SK-N-SH (cell line): ENCODE measurements at regions not wholly inside any gene's neighbourhood (a gene's known extent, or its start where the extent isn't known, plus 50 kb on each side); places are given as distances from the start of the nearest gene placed in this dataset.

Source experiments
- CTCF ChIA-PET: fragments of 300-600, 350-600 bp; formaldehyde crosslinking; extraction: SDS; loops from one replicate; lab custom pipeline; 2021; lab: Yijun Ruan, JAX
- POLR2A ChIA-PET: fragments of 350-600 bp; sonication (Branson Sonifier 250); formaldehyde crosslinking; extraction: SDS; loops from one replicate; lab custom pipeline; 2020; ENCODE audit warnings: antibody characterized with exemption, inconsistent platforms; lab: Yijun Ruan, JAX
- DNase-seq: peaks from one replicate; pipeline ENCODE4 v3.0.0; 2012
- H2AFZ ChIP-seq: fragments of 200-600 bp; sonication (generic); 2 replicates; pipeline ENCODE4 v1.8.1; 2016; ENCODE audit warnings: antibody characterized with exemption, mild to moderate bottlenecking, low read depth
- H3F3A ChIP-seq: fragments of 200-600 bp; sonication (generic); replicated peaks from 2 replicates; pipeline ENCODE3; 2016; ENCODE audit warnings: antibody characterized with exemption, mild to moderate bottlenecking; ENCODE audit not compliant: insufficient read depth
- H3K27ac ChIP-seq, 2 experiments: fragments of 200-500 bp in 1 of 2; fragments of 200-600 bp in 1 of 2; sonication (Bioruptor generic) in 1 of 2; sonication (generic), shearing (Covaris generic) in 1 of 2; 2 replicates each; pipeline versions ENCODE4 v1.5.1 to v1.6.1; 2014 to 2016; ENCODE audit warnings: low read depth in 2 of 2, inconsistent platforms in 1 of 2, low read length in 1 of 2, mild to moderate bottlenecking in 1 of 2, mixed read lengths in 1 of 2
- H3K27me3 ChIP-seq: fragments of 200-600 bp; sonication (generic), shearing (Covaris generic); 2 replicates; pipeline ENCODE4 v1.6.1; 2016; ENCODE audit warnings: mixed run types; ENCODE audit not compliant: insufficient read depth
- H3K36me3 ChIP-seq, 2 experiments: fragments of 200-500 bp in 1 of 2; fragments of 200-600 bp in 1 of 2; sonication (Bioruptor generic) in 1 of 2; sonication (generic) in 1 of 2; replicated peaks in 1 of 2; 2 replicates each; pipeline versions ENCODE3 to v1.5.1; 2014 to 2016; ENCODE audit warnings: low read length in 1 of 2, mild to moderate bottlenecking in 1 of 2; ENCODE audit not compliant: insufficient read depth in 2 of 2, control insufficient read depth in 1 of 2
- H3K4me1 ChIP-seq, 2 experiments: fragments of 200-500 bp in 1 of 2; fragments of 200-600 bp in 1 of 2; sonication (Bioruptor generic) in 1 of 2; sonication (generic), shearing (Covaris generic) in 1 of 2; 2 replicates each; pipeline versions ENCODE4 v1.5.1 to v1.6.1; 2014 to 2016; ENCODE audit warnings: low read depth in 1 of 2, low read length in 1 of 2, mixed run types in 1 of 2; ENCODE audit not compliant: insufficient read depth in 2 of 2, control insufficient read depth in 1 of 2
- H3K4me2 ChIP-seq: fragments of 200-600 bp; sonication (generic), shearing (Covaris generic); 2 replicates; pipeline ENCODE4 v1.6.1; 2017; ENCODE audit warnings: mixed run types
- H3K4me3 ChIP-seq, 2 experiments: fragments of 200-500 bp in 1 of 2; fragments of 200-600 bp in 1 of 2; sonication (Bioruptor generic) in 1 of 2; sonication (generic), shearing (Covaris generic) in 1 of 2; 2 replicates each; pipeline versions ENCODE4 v1.5.1 to v1.8.1; 2014 to 2016; ENCODE audit warnings: low read depth in 2 of 2, inconsistent platforms in 1 of 2, low read length in 1 of 2, mild to moderate bottlenecking in 1 of 2, mixed read lengths in 1 of 2, moderate library complexity in 1 of 2
- H3K79me2 ChIP-seq: fragments of 200-600 bp; sonication (generic); 2 replicates; pipeline ENCODE4 v1.8.1; 2017; ENCODE audit warnings: mild to moderate bottlenecking; ENCODE audit not compliant: insufficient read depth
- H3K9ac ChIP-seq: fragments of 200-600 bp; sonication (generic); 2 replicates; pipeline ENCODE4 v1.6.1; 2017; ENCODE audit warnings: mixed run types
- H3K9me2 ChIP-seq: fragments of 200-600 bp; sonication (generic); 2 replicates; pipeline ENCODE4 v1.6.1; 2017; ENCODE audit warnings: mixed run types
- H3K9me3 ChIP-seq: fragments of 200-600 bp; sonication (generic); 2 replicates; pipeline ENCODE4 v1.6.1; 2017; ENCODE audit warnings: mixed run types, mild to moderate bottlenecking, moderate library complexity
- H4K20me1 ChIP-seq: fragments of 200-600 bp; sonication (generic); 2 replicates; pipeline ENCODE4 v1.6.1; 2017; ENCODE audit warnings: mild to moderate bottlenecking, mixed run types; ENCODE audit not compliant: insufficient read depth
- CHD2 ChIP-seq: fragments of 150-350 bp; IDR thresholded peaks from 2 replicates; pipeline ENCODE4 v1.6.1; 2018; ENCODE audit warnings: low read length; ENCODE audit not compliant: partially characterized antibody
- EZH2phosphoT487 ChIP-seq: fragments of 200-600 bp; sonication (generic); IDR thresholded peaks from 2 replicates; pipeline ENCODE4 v1.6.1; 2017; ENCODE audit warnings: low read depth, mixed run types, mild to moderate bottlenecking, antibody characterized with exemption, moderate library complexity, borderline replicate concordance
- FOXJ3 ChIP-seq: sonication (generic); formaldehyde crosslinking; IDR thresholded peaks from 2 replicates; pipeline ENCODE4 v1.5.1; 2020; ENCODE audit warnings: mild to moderate bottlenecking, missing genetic modification reagents
- GATA2 ChIP-seq: sonication (generic); formaldehyde crosslinking; IDR thresholded peaks from 2 replicates; pipeline ENCODE4 v1.5.0; 2020; ENCODE audit warnings: mild to moderate bottlenecking, missing genetic modification reagents
- JUND ChIP-seq: IDR thresholded peaks from 2 replicates; pipeline ENCODE4 v1.4.0; 2012
- NFIC ChIP-seq: IDR thresholded peaks from 2 replicates; pipeline ENCODE4 v1.4.0; 2012; ENCODE audit warnings: borderline replicate concordance
- POLR2AphosphoS5 ChIP-seq: IDR thresholded peaks from 2 replicates; pipeline ENCODE4 v1.6.1; 2012; ENCODE audit warnings: low read depth, low read length
- RAD21 ChIP-seq: IDR thresholded peaks from 2 replicates; pipeline ENCODE4 v1.6.1; 2012; ENCODE audit warnings: mild to moderate bottlenecking, low read length
- RFX5 ChIP-seq: IDR thresholded peaks from 2 replicates; pipeline ENCODE4 v1.6.1; 2012; ENCODE audit warnings: mild to moderate bottlenecking, improper control_type of control experiment, low read length
- SIN3A ChIP-seq: IDR thresholded peaks from 2 replicates; pipeline ENCODE4 v1.6.1; 2012; ENCODE audit warnings: low read depth, mild to moderate bottlenecking, low read length, moderate library complexity, borderline replicate concordance
- WGBS: methylation state at CpG from one replicate; pipeline ENCODE4 v1.1.6; 2017; ENCODE audit warnings: low lambda C conversion rate; 5-methylcytosine and 5-hydroxymethylcytosine counted together
- TF ChIP-seq, protein P1 (sequence below): IDR thresholded peaks from 2 replicates; pipeline ENCODE4 v1.4.0; 2012; ENCODE audit warnings: low read depth, borderline replicate concordance
- TF ChIP-seq, protein P2 (sequence below): fragments of 150-350 bp; IDR thresholded peaks from 2 replicates; pipeline ENCODE4 v1.6.1; 2017; ENCODE audit warnings: antibody characterized with exemption, low read length, low read depth, borderline replicate concordance
- TF ChIP-seq, protein P3 (sequence below): fragments of 200-600 bp; sonication (generic); IDR thresholded peaks from 2 replicates; pipeline ENCODE4 v1.6.1; 2017; ENCODE audit warnings: antibody characterized with exemption, mild to moderate bottlenecking, moderate library complexity
- TF ChIP-seq, protein P4 (sequence below): IDR thresholded peaks from 2 replicates; pipeline ENCODE4 v1.4.0; 2012; ENCODE audit warnings: low read depth
- TF ChIP-seq, protein P5 (sequence below): IDR thresholded peaks from 2 replicates; pipeline ENCODE4 v1.6.1; 2012; ENCODE audit warnings: mild to moderate bottlenecking, low read depth, low read length, moderate library complexity

DNA sequence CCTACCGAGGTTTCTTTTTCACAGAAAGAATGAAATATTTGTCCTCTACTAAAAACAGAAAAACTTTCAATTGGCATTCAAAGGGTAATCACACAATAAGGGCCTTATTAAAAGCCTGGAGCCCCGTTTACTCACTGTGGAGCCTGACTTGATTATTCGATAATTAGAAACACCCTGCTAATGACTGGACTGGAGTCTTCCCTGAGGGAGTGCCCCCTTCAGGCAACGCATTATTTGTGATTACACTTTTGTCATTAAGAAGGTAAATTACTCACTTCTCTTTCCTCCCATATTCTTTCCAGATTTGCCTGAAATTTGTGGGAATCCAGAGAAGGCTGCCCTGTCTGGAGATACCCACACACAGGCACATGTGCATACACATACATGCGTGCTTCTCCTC lies 444.2 kb upstream of the NPVF start:
- ChIA-PET POLR2A (no interaction called here), CTCF (no interaction called here)
- no peaks in the 10 kb centered on the region for H3K27me3 ChIP-seq
- TF ChIP-seq, protein P1, sequence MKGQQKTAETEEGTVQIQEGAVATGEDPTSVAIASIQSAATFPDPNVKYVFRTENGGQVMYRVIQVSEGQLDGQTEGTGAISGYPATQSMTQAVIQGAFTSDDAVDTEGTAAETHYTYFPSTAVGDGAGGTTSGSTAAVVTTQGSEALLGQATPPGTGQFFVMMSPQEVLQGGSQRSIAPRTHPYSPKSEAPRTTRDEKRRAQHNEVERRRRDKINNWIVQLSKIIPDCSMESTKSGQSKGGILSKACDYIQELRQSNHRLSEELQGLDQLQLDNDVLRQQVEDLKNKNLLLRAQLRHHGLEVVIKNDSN: no peak
- TF ChIP-seq GATA2 (CRISPR knock-in tag) (no peak), FOXJ3 (no peak), JUND (no peak), POLR2AphosphoS5 (no peak), CHD2 (no peak), EZH2phosphoT487 (no peak), SIN3A (no peak), RFX5 (no peak), NFIC (no peak), RAD21 (no peak)
- TF ChIP-seq, protein P2, sequence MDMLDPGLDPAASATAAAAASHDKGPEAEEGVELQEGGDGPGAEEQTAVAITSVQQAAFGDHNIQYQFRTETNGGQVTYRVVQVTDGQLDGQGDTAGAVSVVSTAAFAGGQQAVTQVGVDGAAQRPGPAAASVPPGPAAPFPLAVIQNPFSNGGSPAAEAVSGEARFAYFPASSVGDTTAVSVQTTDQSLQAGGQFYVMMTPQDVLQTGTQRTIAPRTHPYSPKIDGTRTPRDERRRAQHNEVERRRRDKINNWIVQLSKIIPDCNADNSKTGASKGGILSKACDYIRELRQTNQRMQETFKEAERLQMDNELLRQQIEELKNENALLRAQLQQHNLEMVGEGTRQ: no peak
- TF ChIP-seq, protein P3, sequence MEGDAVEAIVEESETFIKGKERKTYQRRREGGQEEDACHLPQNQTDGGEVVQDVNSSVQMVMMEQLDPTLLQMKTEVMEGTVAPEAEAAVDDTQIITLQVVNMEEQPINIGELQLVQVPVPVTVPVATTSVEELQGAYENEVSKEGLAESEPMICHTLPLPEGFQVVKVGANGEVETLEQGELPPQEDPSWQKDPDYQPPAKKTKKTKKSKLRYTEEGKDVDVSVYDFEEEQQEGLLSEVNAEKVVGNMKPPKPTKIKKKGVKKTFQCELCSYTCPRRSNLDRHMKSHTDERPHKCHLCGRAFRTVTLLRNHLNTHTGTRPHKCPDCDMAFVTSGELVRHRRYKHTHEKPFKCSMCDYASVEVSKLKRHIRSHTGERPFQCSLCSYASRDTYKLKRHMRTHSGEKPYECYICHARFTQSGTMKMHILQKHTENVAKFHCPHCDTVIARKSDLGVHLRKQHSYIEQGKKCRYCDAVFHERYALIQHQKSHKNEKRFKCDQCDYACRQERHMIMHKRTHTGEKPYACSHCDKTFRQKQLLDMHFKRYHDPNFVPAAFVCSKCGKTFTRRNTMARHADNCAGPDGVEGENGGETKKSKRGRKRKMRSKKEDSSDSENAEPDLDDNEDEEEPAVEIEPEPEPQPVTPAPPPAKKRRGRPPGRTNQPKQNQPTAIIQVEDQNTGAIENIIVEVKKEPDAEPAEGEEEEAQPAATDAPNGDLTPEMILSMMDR: no peak
- TF ChIP-seq, protein P4, sequence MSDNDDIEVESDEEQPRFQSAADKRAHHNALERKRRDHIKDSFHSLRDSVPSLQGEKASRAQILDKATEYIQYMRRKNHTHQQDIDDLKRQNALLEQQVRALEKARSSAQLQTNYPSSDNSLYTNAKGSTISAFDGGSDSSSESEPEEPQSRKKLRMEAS: no peak
- TF ChIP-seq, protein P5, sequence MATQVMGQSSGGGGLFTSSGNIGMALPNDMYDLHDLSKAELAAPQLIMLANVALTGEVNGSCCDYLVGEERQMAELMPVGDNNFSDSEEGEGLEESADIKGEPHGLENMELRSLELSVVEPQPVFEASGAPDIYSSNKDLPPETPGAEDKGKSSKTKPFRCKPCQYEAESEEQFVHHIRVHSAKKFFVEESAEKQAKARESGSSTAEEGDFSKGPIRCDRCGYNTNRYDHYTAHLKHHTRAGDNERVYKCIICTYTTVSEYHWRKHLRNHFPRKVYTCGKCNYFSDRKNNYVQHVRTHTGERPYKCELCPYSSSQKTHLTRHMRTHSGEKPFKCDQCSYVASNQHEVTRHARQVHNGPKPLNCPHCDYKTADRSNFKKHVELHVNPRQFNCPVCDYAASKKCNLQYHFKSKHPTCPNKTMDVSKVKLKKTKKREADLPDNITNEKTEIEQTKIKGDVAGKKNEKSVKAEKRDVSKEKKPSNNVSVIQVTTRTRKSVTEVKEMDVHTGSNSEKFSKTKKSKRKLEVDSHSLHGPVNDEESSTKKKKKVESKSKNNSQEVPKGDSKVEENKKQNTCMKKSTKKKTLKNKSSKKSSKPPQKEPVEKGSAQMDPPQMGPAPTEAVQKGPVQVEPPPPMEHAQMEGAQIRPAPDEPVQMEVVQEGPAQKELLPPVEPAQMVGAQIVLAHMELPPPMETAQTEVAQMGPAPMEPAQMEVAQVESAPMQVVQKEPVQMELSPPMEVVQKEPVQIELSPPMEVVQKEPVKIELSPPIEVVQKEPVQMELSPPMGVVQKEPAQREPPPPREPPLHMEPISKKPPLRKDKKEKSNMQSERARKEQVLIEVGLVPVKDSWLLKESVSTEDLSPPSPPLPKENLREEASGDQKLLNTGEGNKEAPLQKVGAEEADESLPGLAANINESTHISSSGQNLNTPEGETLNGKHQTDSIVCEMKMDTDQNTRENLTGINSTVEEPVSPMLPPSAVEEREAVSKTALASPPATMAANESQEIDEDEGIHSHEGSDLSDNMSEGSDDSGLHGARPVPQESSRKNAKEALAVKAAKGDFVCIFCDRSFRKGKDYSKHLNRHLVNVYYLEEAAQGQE: no peak
- no peaks in the 10 kb centered on the region for H3F3A ChIP-seq
- H3K27ac ChIP-seq: no peak overlapping the region
- H3K36me3 ChIP-seq: no peaks in the 10 kb centered on the region
- no peak overlapping the region for H3K4me2 ChIP-seq
- H4K20me1 ChIP-seq: no peaks in the 10 kb centered on the region
- 34% methylated on average over 5 of the region's 5 CpGs for WGBS
- no peaks in the 10 kb centered on the region for H3K79me2 ChIP-seq
- H3K9me3 ChIP-seq: no peaks in the 10 kb centered on the region
- no peak for DNase-seq
- H3K9me2 ChIP-seq: no peaks in the 10 kb centered on the region
- H2AFZ ChIP-seq: no peak overlapping the region
- peaks cover 0 to 40% of the 10 kb centered on the region in 2 experiments; a peak in 2 of 4 replicates for H3K4me1 ChIP-seq
- no peak overlapping the region for H3K4me3 ChIP-seq
- no peak overlapping the region for H3K9ac ChIP-seq
